CD4-positive, alpha-beta memory T cell (primary cell): ENCODE measurements at regions not wholly inside any gene's neighbourhood (a gene's known extent, or its start where the extent isn't known, plus 50 kb on each side); places are given as distances from the start of the nearest gene placed in this dataset.

ENCODE experiments used
- CTCF ChIA-PET: fragments of 350-600 bp; sonication (Branson Sonifier 250); formaldehyde crosslinking; loops from one replicate; lab custom pipeline; 2021; ENCODE audit warnings: inconsistent platforms; ENCODE audit not compliant: partially characterized antibody; lab: Charles Lee
- POLR2A ChIA-PET: fragments of 350-600 bp; sonication (Branson Sonifier 250); formaldehyde crosslinking; loops from one replicate; lab custom pipeline; 2021; ENCODE audit not compliant: partially characterized antibody; lab: Charles Lee
- DNase-seq, 5 donors: peaks; one replicate each; pipeline versions ENCODE4 v3.0.0 to v3.0.0-alpha.2; 2020 to 2022; ENCODE audit warnings: mixed read lengths in 1 of 5
- H3K27ac ChIP-seq: one replicate; pipeline ENCODE4 v1.7.0; 2013; ENCODE audit warnings: low read depth, low read length
- H3K27me3 ChIP-seq: 2 replicates; pipeline ENCODE4 v1.7.0; 2013; ENCODE audit warnings: mild to moderate bottlenecking, low read length, moderate library complexity; ENCODE audit not compliant: insufficient read depth
- H3K36me3 ChIP-seq: 2 replicates; pipeline ENCODE4 v1.7.0; 2013; ENCODE audit warnings: mild to moderate bottlenecking, low read length, moderate library complexity; ENCODE audit not compliant: insufficient read depth
- H3K4me1 ChIP-seq: 2 replicates; pipeline ENCODE4 v1.7.0; 2013; ENCODE audit warnings: mild to moderate bottlenecking, low read length, moderate library complexity; ENCODE audit not compliant: insufficient read depth
- H3K4me3 ChIP-seq, 2 donors: one replicate each; pipeline ENCODE4 v1.7.0; 2013; ENCODE audit warnings: low read length in 2 of 2, mild to moderate bottlenecking in 1 of 2
- H3K9me3 ChIP-seq, 2 donors: one replicate each; pipeline ENCODE4 v1.7.0; 2013; ENCODE audit warnings: low read length in 2 of 2, control low read depth in 1 of 2; ENCODE audit not compliant: control insufficient read depth in 1 of 2
- H3K27ac Mint-ChIP-seq, 7 donors: one replicate each; pipeline ENCODE4 v1.8.0; 2020 to 2021; ENCODE audit warnings: mixed read lengths in 7 of 7, mild to moderate bottlenecking in 6 of 7, inconsistent platforms in 3 of 7, moderate library complexity in 3 of 7
- H3K27me3 Mint-ChIP-seq, 2 donors: one replicate each; pipeline ENCODE4 v1.8.0; 2020 to 2021; ENCODE audit warnings: mixed read lengths in 2 of 2
- H3K36me3 Mint-ChIP-seq, 2 donors: one replicate each; pipeline ENCODE4 v1.8.0; 2020 to 2021; ENCODE audit warnings: mixed read lengths in 2 of 2, inconsistent platforms in 1 of 2, mild to moderate bottlenecking in 1 of 2
- H3K4me1 Mint-ChIP-seq, 4 donors: one replicate each; pipeline ENCODE4 v1.8.0; 2020 to 2021; ENCODE audit warnings: mixed read lengths in 4 of 4, mild to moderate bottlenecking in 1 of 4
- H3K4me3 Mint-ChIP-seq, 8 donors: one replicate each; pipeline ENCODE4 v1.8.0; 2020 to 2021; ENCODE audit warnings: mixed read lengths in 8 of 8, mild to moderate bottlenecking in 7 of 8, moderate library complexity in 6 of 8, inconsistent platforms in 3 of 8
- H3K9me3 Mint-ChIP-seq, 8 donors: one replicate each; pipeline ENCODE4 v1.8.0; 2020 to 2021; ENCODE audit warnings: mixed read lengths in 8 of 8, mild to moderate bottlenecking in 5 of 8, inconsistent platforms in 3 of 8, moderate library complexity in 1 of 8
- intact Hi-C: fragments of 100-400 bp; cut with micrococcal nuclease; formaldehyde crosslinking; loops from one replicate; pipeline ENCODE4 v1.15.1; 2023

DNA sequence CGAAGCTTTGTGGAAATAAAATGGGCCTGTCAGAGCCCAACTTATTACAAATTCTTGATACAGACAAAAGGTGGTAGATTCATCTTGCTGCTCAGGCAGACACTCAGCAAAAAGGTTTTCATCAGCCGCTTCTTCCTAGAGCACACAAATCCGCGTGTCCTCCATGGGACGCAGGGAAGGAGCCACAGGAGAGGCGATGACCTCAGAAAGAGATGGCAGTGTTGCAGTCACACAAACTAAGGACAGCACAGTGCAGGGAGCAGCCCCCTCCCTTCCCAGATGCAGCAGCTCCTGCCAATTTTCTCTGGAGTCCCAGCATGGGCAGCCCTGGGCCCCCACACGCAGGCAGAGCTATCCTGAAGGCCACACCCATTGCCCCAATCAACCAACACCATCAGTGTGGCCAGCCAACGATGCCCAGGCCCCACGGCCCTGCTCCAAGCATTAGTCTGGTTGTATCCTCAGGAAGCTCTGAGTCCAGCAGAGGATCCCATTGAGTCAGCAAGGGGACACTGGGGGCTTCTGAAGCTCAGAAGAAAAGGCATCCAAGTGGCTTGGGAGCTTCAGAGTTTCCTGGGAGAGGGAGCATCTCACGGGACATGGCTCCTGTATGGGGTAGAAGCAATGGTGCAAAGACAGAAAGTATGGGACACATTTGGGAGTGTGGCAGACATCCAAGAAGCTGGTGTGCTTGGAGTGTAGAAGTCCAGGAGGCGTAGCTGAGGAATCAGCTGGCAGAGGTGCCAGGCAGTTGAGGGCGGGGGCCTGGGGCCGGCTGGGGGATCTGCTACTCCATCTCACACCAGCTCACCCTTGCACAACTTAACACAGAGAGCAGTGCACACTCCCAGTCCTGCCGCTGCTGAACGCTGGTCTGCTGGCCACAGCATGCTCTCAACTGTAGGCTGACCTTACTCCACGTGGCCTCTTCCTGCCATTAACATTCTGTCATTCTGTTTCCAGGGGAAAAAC, 142.1 kb upstream of the CST7 start:
- Histone ChIP-seq H3K9me3 (no peaks in the 10 kb centered on the region), H3K4me1 (no peaks in the 10 kb centered on the region), H3K4me3 (no peak overlapping the region), H3K27me3 (no peaks in the 10 kb centered on the region), H3K36me3 (no peaks in the 10 kb centered on the region), H3K27ac (no peak overlapping the region)
- ChIA-PET CTCF (no interaction called here), POLR2A (no interaction called here)
- H3K4me1 Mint-ChIP-seq: no peaks in the 10 kb centered on the region
- peaks cover 4 to 8% of the 10 kb centered on the region in 2 donors for H3K27me3 Mint-ChIP-seq
- H3K4me3 Mint-ChIP-seq: no peak overlapping the region
- intact Hi-C loops: no loop called here
- H3K36me3 Mint-ChIP-seq: no peaks in the 10 kb centered on the region
- no peak overlapping the region for H3K27ac Mint-ChIP-seq
- no peak for DNase-seq
- H3K9me3 Mint-ChIP-seq: no peaks in the 10 kb centered on the region

DNA sequence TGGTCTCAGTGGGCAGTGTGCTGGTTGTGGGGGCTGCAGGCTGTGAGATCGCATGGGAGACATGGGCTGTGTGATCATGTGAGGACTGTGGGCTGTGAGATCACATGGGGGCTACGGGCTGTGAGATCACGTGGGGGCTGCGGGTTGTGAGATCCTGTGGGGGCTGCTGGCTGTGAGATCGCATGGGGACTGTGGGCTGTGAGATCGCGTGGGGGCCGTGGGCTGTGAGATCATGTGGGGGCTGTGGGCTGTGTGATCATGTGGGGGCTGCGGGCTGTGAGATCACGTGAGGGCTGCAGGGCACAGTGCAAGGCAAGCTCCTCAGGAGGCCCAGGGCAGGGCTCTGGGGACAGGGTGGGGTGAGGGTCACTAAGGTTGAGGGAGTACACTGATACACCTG, 140.5 kb upstream of the CST7 start:
- H3K9me3 Mint-ChIP-seq: no peaks in the 10 kb centered on the region
- no peaks in the 10 kb centered on the region for H3K4me1 ChIP-seq
- no peak for DNase-seq
- no peak overlapping the region for H3K27ac Mint-ChIP-seq
- no peak overlapping the region for H3K27ac ChIP-seq
- no peak overlapping the region for H3K4me3 ChIP-seq
- H3K36me3 Mint-ChIP-seq: no peaks in the 10 kb centered on the region
- H3K9me3 ChIP-seq: no peaks in the 10 kb centered on the region
- POLR2A ChIA-PET: no interaction called here
- peaks cover 4 to 8% of the 10 kb centered on the region in 2 donors for H3K27me3 Mint-ChIP-seq
- no peaks in the 10 kb centered on the region for H3K4me1 Mint-ChIP-seq
- CTCF ChIA-PET: no interaction called here
- H3K4me3 Mint-ChIP-seq: no peak overlapping the region
- H3K27me3 ChIP-seq: no peaks in the 10 kb centered on the region
- intact Hi-C loops: no loop called here
- no peaks in the 10 kb centered on the region for H3K36me3 ChIP-seq

GRCh38 chr20:24809606-24810005, 139.5 kb upstream of the CST7 start:
- intact Hi-C loops: no loop called here
- Mint-ChIP-seq H3K27ac (no peak overlapping the region), H3K9me3 (no peaks in the 10 kb centered on the region), H3K27me3 (peaks cover 4 to 11% of the 10 kb centered on the region in 2 donors), H3K4me3 (no peak overlapping the region), H3K4me1 (no peaks in the 10 kb centered on the region), H3K36me3 (no peaks in the 10 kb centered on the region)
- no peaks in the 10 kb centered on the region for H3K36me3 ChIP-seq
- no peak overlapping the region for H3K4me3 ChIP-seq
- H3K27me3 ChIP-seq: no peaks in the 10 kb centered on the region
- DNase-seq: no peak
- POLR2A ChIA-PET: no interaction called here
- no peak overlapping the region for H3K27ac ChIP-seq
- H3K9me3 ChIP-seq: no peaks in the 10 kb centered on the region
- no peaks in the 10 kb centered on the region for H3K4me1 ChIP-seq
- CTCF ChIA-PET: no interaction called here

DNA sequence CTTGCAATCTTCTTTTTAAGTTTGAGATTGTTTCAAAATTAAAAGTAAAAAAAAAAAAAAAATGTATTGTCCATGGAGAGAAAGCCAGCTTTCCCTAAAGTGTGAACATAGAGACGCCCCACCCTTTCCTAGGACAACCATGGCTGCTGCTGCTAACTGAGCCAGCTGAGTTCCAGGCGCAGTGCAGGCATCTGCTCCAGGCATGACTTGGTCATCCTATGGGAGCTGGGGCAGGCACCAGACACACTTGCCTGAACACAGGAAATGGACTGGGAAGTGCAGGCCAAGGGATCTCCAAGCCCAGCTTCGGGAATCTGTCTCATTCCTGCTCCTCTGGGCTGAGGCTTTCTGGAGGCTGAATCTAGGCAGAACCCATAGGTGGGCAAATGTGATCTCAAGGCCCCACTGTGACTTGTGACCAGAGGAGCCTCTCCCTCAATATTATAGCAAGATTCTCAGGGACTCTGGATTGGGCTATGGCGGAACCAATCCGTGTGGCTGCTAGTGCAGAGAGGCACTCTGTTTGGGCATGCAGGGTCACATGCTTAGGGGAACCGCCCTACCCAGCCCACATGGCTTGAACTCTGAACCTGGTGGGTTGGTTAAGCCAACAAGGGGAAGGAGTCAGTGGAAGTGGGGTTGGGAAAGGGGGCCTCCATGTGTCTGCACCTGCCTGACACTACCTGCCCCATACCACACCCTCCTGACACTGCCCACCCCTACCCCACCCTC, 138.2 kb upstream of the CST7 start:
- POLR2A ChIA-PET: no interaction called here

GRCh38 chr20:24812373-24812772, 136.7 kb upstream of the CST7 start:
- ChIA-PET CTCF (no interaction called here), POLR2A (no interaction called here)
- H3K27me3 ChIP-seq: no peaks in the 10 kb centered on the region
- Mint-ChIP-seq H3K36me3 (no peaks in the 10 kb centered on the region), H3K4me1 (no peaks in the 10 kb centered on the region), H3K9me3 (no peaks in the 10 kb centered on the region), H3K4me3 (no peak overlapping the region), H3K27me3 (peaks cover 4 to 8% of the 10 kb centered on the region in 2 donors), H3K27ac (no peak overlapping the region)
- H3K4me1 ChIP-seq: no peaks in the 10 kb centered on the region
- H3K27ac ChIP-seq: no peak overlapping the region
- intact Hi-C loops: no loop called here
- no peaks in the 10 kb centered on the region for H3K36me3 ChIP-seq
- no peaks in the 10 kb centered on the region for H3K9me3 ChIP-seq
- H3K4me3 ChIP-seq: no peak overlapping the region
- DNase-seq: no peak

More for the DNA sequence above, 138.2 kb upstream of the CST7 start:
- DNase-seq: no peak
- intact Hi-C loops: no loop called here
- no peak overlapping the region for H3K4me3 ChIP-seq
- Mint-ChIP-seq H3K9me3 (no peaks in the 10 kb centered on the region), H3K27ac (no peak overlapping the region), H3K4me3 (no peak overlapping the region), H3K4me1 (no peaks in the 10 kb centered on the region), H3K36me3 (no peaks in the 10 kb centered on the region), H3K27me3 (peaks cover 4 to 11% of the 10 kb centered on the region in 2 donors)
- H3K4me1 ChIP-seq: no peaks in the 10 kb centered on the region
- no peaks in the 10 kb centered on the region for H3K27me3 ChIP-seq
- no peaks in the 10 kb centered on the region for H3K9me3 ChIP-seq
- CTCF ChIA-PET: no interaction called here
- H3K27ac ChIP-seq: no peak overlapping the region
- H3K36me3 ChIP-seq: no peaks in the 10 kb centered on the region

DNA sequence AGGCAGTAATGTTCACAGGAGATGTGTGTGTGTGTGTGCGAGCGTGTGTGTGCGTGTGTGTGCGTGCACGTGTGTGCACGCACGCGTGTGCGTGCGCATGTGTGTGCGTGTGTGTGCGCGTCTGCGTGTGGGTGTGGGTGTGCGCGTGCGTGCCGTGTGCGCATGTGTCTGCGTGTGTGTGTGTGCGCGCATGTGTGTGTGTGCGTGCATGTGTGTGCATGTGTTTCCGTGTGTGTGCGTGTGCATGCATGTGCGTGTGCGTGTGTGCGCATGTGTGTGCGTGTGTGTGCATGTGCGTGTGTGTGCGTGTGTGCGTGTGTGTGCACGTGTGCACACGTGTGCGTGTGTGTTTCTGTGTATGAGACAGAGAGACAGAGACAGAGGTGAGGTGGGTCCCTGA, 136.0 kb upstream of the CST7 start:
- H3K27ac ChIP-seq: no peak overlapping the region
- no peak for DNase-seq
- no peak overlapping the region for H3K4me3 Mint-ChIP-seq
- no peaks in the 10 kb centered on the region for H3K27me3 ChIP-seq
- H3K36me3 Mint-ChIP-seq: no peaks in the 10 kb centered on the region
- H3K4me1 ChIP-seq: no peaks in the 10 kb centered on the region
- no peak overlapping the region for H3K4me3 ChIP-seq
- H3K27ac Mint-ChIP-seq: no peak overlapping the region
- H3K9me3 ChIP-seq: no peaks in the 10 kb centered on the region
- ChIA-PET POLR2A (no interaction called here), CTCF (no interaction called here)
- H3K36me3 ChIP-seq: no peaks in the 10 kb centered on the region
- intact Hi-C loops: no loop called here
- no peaks in the 10 kb centered on the region for H3K4me1 Mint-ChIP-seq
- peaks cover 4 to 7% of the 10 kb centered on the region in 2 donors for H3K27me3 Mint-ChIP-seq
- no peaks in the 10 kb centered on the region for H3K9me3 Mint-ChIP-seq

DNA sequence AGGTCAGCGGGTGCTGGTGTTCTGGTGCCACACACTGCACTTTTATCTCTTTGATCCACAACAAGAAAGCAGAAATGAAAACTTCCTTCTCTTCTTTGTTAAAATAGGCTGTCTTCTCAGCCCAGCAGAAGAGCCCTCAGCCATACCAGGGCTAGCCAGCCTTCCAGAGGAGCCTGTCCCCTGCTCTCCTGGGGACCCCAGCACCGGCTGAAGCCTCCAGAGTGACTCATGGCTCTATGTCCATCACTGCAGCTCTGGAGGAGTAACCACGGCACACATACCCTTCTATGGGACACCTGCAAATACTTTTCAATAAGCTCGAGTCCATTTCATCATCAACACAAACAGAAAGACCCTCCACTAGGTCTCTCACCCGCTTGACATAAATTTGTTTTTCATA, 135.6 kb upstream of the CST7 start:
- ChIA-PET POLR2A (no interaction called here), CTCF (no interaction called here)
- Mint-ChIP-seq H3K4me1 (no peaks in the 10 kb centered on the region), H3K27ac (no peak overlapping the region), H3K36me3 (no peaks in the 10 kb centered on the region), H3K9me3 (no peaks in the 10 kb centered on the region), H3K4me3 (no peak overlapping the region), H3K27me3 (peaks cover 4 to 5% of the 10 kb centered on the region in 2 donors)
- H3K4me1 ChIP-seq: no peaks in the 10 kb centered on the region
- H3K27ac ChIP-seq: no peak overlapping the region
- DNase-seq: no peak
- no peaks in the 10 kb centered on the region for H3K27me3 ChIP-seq
- H3K9me3 ChIP-seq: no peaks in the 10 kb centered on the region
- no peaks in the 10 kb centered on the region for H3K36me3 ChIP-seq
- intact Hi-C loops: no loop called here
- H3K4me3 ChIP-seq: no peak overlapping the region
